OCI-LY1 (cell line): ENCODE measurements at regions not wholly inside any gene's neighbourhood (a gene's known extent, or its start where the extent isn't known, plus 50 kb on each side); places are given as distances from the start of the nearest gene placed in this dataset.

Source experiments
- EZH2 ChIP-seq: fragments of 200-600 bp; sonication (generic), shearing (Covaris generic); IDR thresholded peaks from 2 replicates; pipeline ENCODE4 v1.8.0; 2017; ENCODE audit warnings: borderline replicate concordance, mixed run types, mild to moderate bottlenecking, antibody characterized with exemption, low read length, moderate library complexity, mixed read lengths
- TF ChIP-seq, protein P1 (sequence below): fragments of 200-600 bp; sonication (generic), shearing (Covaris generic); IDR thresholded peaks from 2 replicates; pipeline ENCODE4 v1.5.1; 2017; ENCODE audit warnings: mild to moderate bottlenecking, antibody characterized with exemption, low read length, moderate library complexity, mixed read lengths

DNA sequence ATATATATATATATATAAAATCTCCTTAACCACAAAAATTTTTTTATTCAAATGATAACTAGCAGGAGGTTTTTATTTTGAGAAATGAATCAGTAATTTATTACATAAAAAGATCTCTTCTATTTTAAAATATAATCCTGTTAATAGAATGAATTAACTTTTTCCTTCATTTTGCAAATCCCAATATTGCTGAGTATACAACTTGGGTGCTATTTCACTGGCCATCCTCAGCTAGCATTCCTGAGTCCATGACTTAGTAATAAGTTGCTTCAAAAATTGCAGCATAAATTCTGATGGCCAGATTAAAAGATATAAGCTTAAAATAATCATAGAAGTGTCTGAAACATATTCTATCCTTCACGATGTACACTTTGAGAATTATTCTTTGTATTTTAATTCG, 155.6 kb downstream of the FSIP2 start:
- TF ChIP-seq, protein P1, sequence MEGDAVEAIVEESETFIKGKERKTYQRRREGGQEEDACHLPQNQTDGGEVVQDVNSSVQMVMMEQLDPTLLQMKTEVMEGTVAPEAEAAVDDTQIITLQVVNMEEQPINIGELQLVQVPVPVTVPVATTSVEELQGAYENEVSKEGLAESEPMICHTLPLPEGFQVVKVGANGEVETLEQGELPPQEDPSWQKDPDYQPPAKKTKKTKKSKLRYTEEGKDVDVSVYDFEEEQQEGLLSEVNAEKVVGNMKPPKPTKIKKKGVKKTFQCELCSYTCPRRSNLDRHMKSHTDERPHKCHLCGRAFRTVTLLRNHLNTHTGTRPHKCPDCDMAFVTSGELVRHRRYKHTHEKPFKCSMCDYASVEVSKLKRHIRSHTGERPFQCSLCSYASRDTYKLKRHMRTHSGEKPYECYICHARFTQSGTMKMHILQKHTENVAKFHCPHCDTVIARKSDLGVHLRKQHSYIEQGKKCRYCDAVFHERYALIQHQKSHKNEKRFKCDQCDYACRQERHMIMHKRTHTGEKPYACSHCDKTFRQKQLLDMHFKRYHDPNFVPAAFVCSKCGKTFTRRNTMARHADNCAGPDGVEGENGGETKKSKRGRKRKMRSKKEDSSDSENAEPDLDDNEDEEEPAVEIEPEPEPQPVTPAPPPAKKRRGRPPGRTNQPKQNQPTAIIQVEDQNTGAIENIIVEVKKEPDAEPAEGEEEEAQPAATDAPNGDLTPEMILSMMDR = no peak
- no peak for TF ChIP-seq EZH2
